DND-41 (cell line): ENCODE measurements at regions not wholly inside any gene's neighbourhood (a gene's known extent, or its start where the extent isn't known, plus 50 kb on each side); places are given as distances from the start of the nearest gene placed in this dataset.

Experiments
- EZH2 ChIP-seq: IDR thresholded peaks from 3 replicates; pipeline ENCODE4 v1.6.1; 2012; ENCODE audit warnings: borderline replicate concordance, low read depth, mild to moderate bottlenecking, moderate library complexity, low read length, inconsistent platforms; ENCODE audit not compliant: severe bottlenecking
- TF ChIP-seq, protein P1 (sequence below): IDR thresholded peaks from 2 replicates; pipeline ENCODE4 v1.5.1; 2012; ENCODE audit warnings: borderline replicate concordance, low read length, moderate library complexity, mild to moderate bottlenecking; ENCODE audit not compliant: poor library complexity, severe bottlenecking; ENCODE audit errors: extremely low read depth

GRCh38 chr13:76828316-76828741 lies 57.9 kb downstream of the KCTD12 start:
- TF ChIP-seq, protein P1, sequence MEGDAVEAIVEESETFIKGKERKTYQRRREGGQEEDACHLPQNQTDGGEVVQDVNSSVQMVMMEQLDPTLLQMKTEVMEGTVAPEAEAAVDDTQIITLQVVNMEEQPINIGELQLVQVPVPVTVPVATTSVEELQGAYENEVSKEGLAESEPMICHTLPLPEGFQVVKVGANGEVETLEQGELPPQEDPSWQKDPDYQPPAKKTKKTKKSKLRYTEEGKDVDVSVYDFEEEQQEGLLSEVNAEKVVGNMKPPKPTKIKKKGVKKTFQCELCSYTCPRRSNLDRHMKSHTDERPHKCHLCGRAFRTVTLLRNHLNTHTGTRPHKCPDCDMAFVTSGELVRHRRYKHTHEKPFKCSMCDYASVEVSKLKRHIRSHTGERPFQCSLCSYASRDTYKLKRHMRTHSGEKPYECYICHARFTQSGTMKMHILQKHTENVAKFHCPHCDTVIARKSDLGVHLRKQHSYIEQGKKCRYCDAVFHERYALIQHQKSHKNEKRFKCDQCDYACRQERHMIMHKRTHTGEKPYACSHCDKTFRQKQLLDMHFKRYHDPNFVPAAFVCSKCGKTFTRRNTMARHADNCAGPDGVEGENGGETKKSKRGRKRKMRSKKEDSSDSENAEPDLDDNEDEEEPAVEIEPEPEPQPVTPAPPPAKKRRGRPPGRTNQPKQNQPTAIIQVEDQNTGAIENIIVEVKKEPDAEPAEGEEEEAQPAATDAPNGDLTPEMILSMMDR: no peak
- TF ChIP-seq EZH2: no peak
